HCT116 (cell line): ENCODE measurements at regions not wholly inside any gene's neighbourhood (a gene's known extent, or its start where the extent isn't known, plus 50 kb on each side); places are given as distances from the start of the nearest gene placed in this dataset.

Experiments
- ATAC-seq: fragments of 200-7000 bp; cut with Tn5 transposase; 2 replicates; pipeline ENCODE4 v1.9.1; 2020; ENCODE audit warnings: mild to moderate bottlenecking, moderate library complexity
- BruUV-seq: library from RNA; stranded (reverse); fragments of 400-500 nt; replicated peaks from 2 replicates; lab custom pipeline; 2021; lab: Mats Ljungman, UMichigan
- CTCF ChIA-PET: fragments of 300-600 bp; sonication (Branson Sonifier 250); formaldehyde crosslinking; loops from one replicate; lab custom pipeline; 2021; ENCODE audit warnings: antibody characterized with exemption; lab: Charles Lee
- POLR2A ChIA-PET: fragments of 300-600, 350-600 bp; sonication (Branson Sonifier 250); formaldehyde crosslinking; loops from one replicate; lab custom pipeline; 2021; ENCODE audit warnings: antibody characterized with exemption; lab: Charles Lee
- RAD21 ChIA-PET, 2 experiments: fragments of 300-600 bp; sonication (Branson Sonifier 250); formaldehyde crosslinking; loops; one replicate each; lab custom pipeline; 2023; ENCODE audit warnings: low total read pairs in 2 of 2; ENCODE audit not compliant: uncharacterized antibody in 2 of 2, unreplicated experiment in 2 of 2, low non-redundant PET in 1 of 2; lab: Charles Lee
- DNase-seq: peaks from one replicate; pipeline ENCODE4 v3.0.0-alpha.2; 2010; ENCODE audit warnings: low read depth, low spot score
- H2AFZ ChIP-seq: fragments of 200-600 bp; shearing (Covaris generic), sonication (generic); 2 replicates; pipeline ENCODE4 v1.6.1; 2017; ENCODE audit warnings: low read depth, mixed run types, mixed read lengths, antibody characterized with exemption, low read length; ENCODE audit not compliant: poor library complexity, severe bottlenecking
- H3K27ac ChIP-seq: 2 replicates; pipeline ENCODE4 v1.5.1; 2012; ENCODE audit warnings: low read depth, low read length
- H3K27me3 ChIP-seq: fragments of 200-600 bp; sonication (generic); 2 replicates; pipeline ENCODE4 v1.6.1; 2016; ENCODE audit warnings: mixed run types, low read length, mixed read lengths; ENCODE audit not compliant: insufficient read depth
- H3K36me3 ChIP-seq, 2 experiments: fragments of 200-500 bp in 1 of 2; fragments of 200-600 bp in 1 of 2; sonication (Bioruptor generic) in 1 of 2; sonication (generic) in 1 of 2; 2 replicates each; pipeline versions ENCODE4 v1.5.1 to v1.6.1; 2014 to 2016; ENCODE audit warnings: low read length in 2 of 2, inconsistent platforms in 1 of 2, mixed read lengths in 1 of 2, mixed run types in 1 of 2; ENCODE audit not compliant: insufficient read depth in 2 of 2, control insufficient read depth in 1 of 2
- H3K4me1 ChIP-seq, 2 experiments: fragments of 200-600 bp in 1 of 2; sonication (generic) in 1 of 2; 2 replicates each; pipeline versions ENCODE4 v1.5.1 to v1.6.1; 2012 to 2017; ENCODE audit warnings: low read length in 2 of 2, inconsistent platforms in 1 of 2, mild to moderate bottlenecking in 1 of 2, mixed read lengths in 1 of 2, mixed run types in 1 of 2, moderate library complexity in 1 of 2; ENCODE audit not compliant: insufficient read depth in 2 of 2, control insufficient read depth in 1 of 2
- H3K4me2 ChIP-seq: fragments of 200-600 bp; sonication (generic); 2 replicates; pipeline ENCODE4 v1.6.1; 2017; ENCODE audit warnings: mixed run types, low read length, mixed read lengths
- H3K4me3 ChIP-seq, 2 experiments: fragments of 200-600 bp in 1 of 2; sonication (generic) in 1 of 2; replicated peaks in 1 of 2; 2 replicates each; pipeline ENCODE4 v1.5.1; 2011 to 2016; ENCODE audit warnings: low read length in 2 of 2, control low read depth in 1 of 2, low read depth in 1 of 2, mild to moderate bottlenecking in 1 of 2, mixed read lengths in 1 of 2, mixed run types in 1 of 2
- H3K79me2 ChIP-seq: fragments of 200-600 bp; sonication (generic); 2 replicates; pipeline ENCODE4 v1.6.1; 2017; ENCODE audit warnings: mild to moderate bottlenecking, mixed run types, low read length, moderate library complexity, mixed read lengths; ENCODE audit not compliant: insufficient read depth
- H3K9ac ChIP-seq: fragments of 200-600 bp; sonication (generic); 2 replicates; pipeline ENCODE4 v1.6.1; 2016; ENCODE audit warnings: low read length, mixed read lengths
- H3K9me2 ChIP-seq: fragments of 200-600 bp; sonication (generic), shearing (Covaris generic); 2 replicates; pipeline ENCODE4 v1.6.1; 2017; ENCODE audit warnings: mixed run types, mild to moderate bottlenecking, moderate library complexity; ENCODE audit not compliant: insufficient read depth
- H3K9me3 ChIP-seq, 2 experiments: fragments of 200-500 bp in 1 of 2; fragments of 200-600 bp in 1 of 2; sonication (Bioruptor generic) in 1 of 2; sonication (generic) in 1 of 2; 2 replicates each; pipeline ENCODE4 v1.6.1; 2014 to 2017; ENCODE audit warnings: low read length in 2 of 2, mixed read lengths in 2 of 2, inconsistent platforms in 1 of 2, low read depth in 1 of 2, mild to moderate bottlenecking in 1 of 2, mixed run types in 1 of 2, moderate library complexity in 1 of 2; ENCODE audit not compliant: control insufficient read depth in 1 of 2, insufficient read depth in 1 of 2
- H4K20me1 ChIP-seq: fragments of 200-600 bp; sonication (generic), shearing (Covaris generic); 2 replicates; pipeline ENCODE4 v1.6.1; 2017; ENCODE audit warnings: mixed run types, mild to moderate bottlenecking, moderate library complexity; ENCODE audit not compliant: insufficient read depth
- CTCF ChIP-seq, 3 experiments: fragments of 200-600 bp in 1 of 3; sonication (generic) in 1 of 3; IDR thresholded peaks in 2 of 3; conservative IDR thresholded peaks in 1 of 3; 2 replicates each; pipeline ENCODE4 v1.5.1; 2012 to 2017; ENCODE audit warnings: low read depth in 2 of 3, low read length in 2 of 3, antibody characterized with exemption in 1 of 3, borderline replicate concordance in 1 of 3, control low read depth in 1 of 3, mild to moderate bottlenecking in 1 of 3, mixed read lengths in 1 of 3, mixed run types in 1 of 3, moderate library complexity in 1 of 3; ENCODE audit not compliant: insufficient read depth in 1 of 3
- EGR1 ChIP-seq: IDR thresholded peaks from 2 replicates; pipeline ENCODE4 v1.6.1; 2012; ENCODE audit warnings: low read depth
- ELF1 ChIP-seq: IDR thresholded peaks from 2 replicates; pipeline ENCODE4 v1.6.1; 2012; ENCODE audit warnings: low read depth, borderline replicate concordance
- EZH2phosphoT487 ChIP-seq: fragments of 200-600 bp; IDR thresholded peaks from 2 replicates; pipeline ENCODE4 v1.6.1; 2018; ENCODE audit warnings: antibody characterized with exemption, borderline replicate concordance
- FOSL1 ChIP-seq: IDR thresholded peaks from 2 replicates; pipeline ENCODE4 v1.6.1; 2012; ENCODE audit warnings: low read depth
- POLR2A ChIP-seq: IDR thresholded peaks from 2 replicates; pipeline ENCODE4 v1.7.0; 2011; ENCODE audit warnings: borderline replicate concordance; ENCODE audit not compliant: insufficient read depth, insufficient read length; ENCODE audit errors: extremely low read depth
- POLR2AphosphoS5 ChIP-seq: IDR thresholded peaks from 2 replicates; pipeline ENCODE4 v1.6.1; 2011; ENCODE audit warnings: mild to moderate bottlenecking, low read depth, low read length, moderate library complexity
- RAD21 ChIP-seq: IDR thresholded peaks from 2 replicates; pipeline ENCODE4 v1.6.1; 2012; ENCODE audit warnings: low read depth, mild to moderate bottlenecking
- YY1 ChIP-seq: IDR thresholded peaks from 2 replicates; pipeline ENCODE4 v1.6.1; 2011; ENCODE audit warnings: low read length, low read depth, moderate library complexity, mild to moderate bottlenecking; ENCODE audit not compliant: insufficient replicate concordance; ENCODE audit errors: extremely low read depth
- ZBTB33 ChIP-seq: IDR thresholded peaks from 2 replicates; pipeline ENCODE4 v1.6.1; 2011; ENCODE audit warnings: mild to moderate bottlenecking, low read length, moderate library complexity; ENCODE audit not compliant: insufficient replicate concordance; ENCODE audit errors: extremely low read depth
- ZFX ChIP-seq: fragments of 450-650 bp; IDR thresholded peaks from 2 replicates; pipeline ENCODE4 v1.6.1; 2017
- ZNF274 ChIP-seq: fragments of 200-500 bp; sonication (Bioruptor generic); IDR thresholded peaks from 2 replicates; pipeline ENCODE4 v1.6.1; 2014; ENCODE audit warnings: mild to moderate bottlenecking, low read depth, low read length, inconsistent platforms
- intact Hi-C: fragments of 100-400 bp; cut with micrococcal nuclease; formaldehyde crosslinking; loops from 2 replicates; pipeline ENCODE4 v1.10.0; 2022

GRCh38 chr17:65457183-65457582, 104.3 kb downstream of the AXIN2 start:
- H3K9ac ChIP-seq: no peak overlapping the region
- H3K27me3 ChIP-seq: no peaks in the 10 kb centered on the region
- no peak overlapping the region for H3K27ac ChIP-seq
- ATAC-seq (no peak), DNase-seq (no peak)
- no TSS peak for BruUV-seq
- CTCF ChIA-PET: no interaction called here
- no peak overlapping the region for H2AFZ ChIP-seq
- H3K79me2 ChIP-seq: no peaks in the 10 kb centered on the region
- intact Hi-C loops: no loop called here
- RAD21 ChIA-PET: no interaction called here
- H3K4me3 ChIP-seq: no peak overlapping the region
- H4K20me1 ChIP-seq: no peaks in the 10 kb centered on the region
- H3K4me2 ChIP-seq: no peak overlapping the region
- H3K36me3 ChIP-seq: no peaks in the 10 kb centered on the region
- no peaks in the 10 kb centered on the region for H3K9me3 ChIP-seq
- no peaks in the 10 kb centered on the region for H3K9me2 ChIP-seq
- TF ChIP-seq EGR1 (no peak), CTCF (IDR thresholded peaks at IDR 0.05 in 2 of 3, conservative IDR thresholded peaks at IDR 0.05 in 1 of 3; ENCODE audit: borderline replicate concordance in 1 of 3, insufficient read depth in 1 of 3, low read depth in 2 of 3, low read length in 2 of 3) (no peak)
- POLR2A ChIA-PET: interaction anchor here (0.6 kb wide), 1 partner anchor 692 kb away, joined by 4 read pairs; no protein-coding TSS in a partner anchor
- H3K4me1 ChIP-seq: peaks cover 0 to 11% of the 10 kb centered on the region in 2 experiments; a peak in 1 of 4 replicates

GRCh38 chr17:65456368-65457151, 104.9 kb downstream of the AXIN2 start:
- Histone ChIP-seq H3K36me3 (no peaks in the 10 kb centered on the region), H3K27me3 (no peaks in the 10 kb centered on the region), H3K4me3 (no peak overlapping the region), H3K9me2 (no peaks in the 10 kb centered on the region), H3K4me2 (no peak overlapping the region), H3K9ac (no peak overlapping the region), H3K79me2 (no peaks in the 10 kb centered on the region), H2AFZ (no peak overlapping the region), H3K27ac (no peak overlapping the region), H3K4me1 (peaks cover 0 to 11% of the 10 kb centered on the region in 2 experiments; a peak in 1 of 4 replicates), H3K9me3 (no peaks in the 10 kb centered on the region), H4K20me1 (no peaks in the 10 kb centered on the region)
- ATAC-seq (no peak), DNase-seq (no peak)
- POLR2A ChIA-PET: interaction anchor here (0.6 kb wide), 1 partner anchor 693 kb away, joined by 4 read pairs; no protein-coding TSS in a partner anchor
- BruUV-seq: no TSS peak
- RAD21 ChIA-PET: interaction anchor here in 1 of 2 experiments (0.6 kb wide), 1 partner anchor 102 kb away, joined by 5 read pairs; no protein-coding TSS in a partner anchor
- CTCF ChIA-PET: interaction anchor here (1.1 to 1.2 kb wide), 2 partner anchors 9 to 162 kb away, joined by 3 read pairs; no protein-coding TSS in a partner anchor
- intact Hi-C loops: no loop called here
- TF ChIP-seq ZBTB33 (no peak), YY1 (no peak), EZH2phosphoT487 (no peak), POLR2A (no peak), FOSL1 (no peak), ZNF274 (no peak), ZFX (no peak), ELF1 (no peak), POLR2AphosphoS5 (no peak), RAD21 (no peak)
